ENCODE measurements at regions not wholly inside any gene's neighbourhood (a gene's known extent, or its start where the extent isn't known, plus 50 kb on each side); places are given as distances from the start of the nearest gene placed in this dataset.

GRCh38 chr10:105770524-105771212, 1129.6 kb downstream of the SORCS3 start:
- DNase-seq (no peak), ATAC-seq (no peak)
- no peak overlapping the region for H3K4me3 Mint-ChIP-seq
- peaks cover 0 to 6% (median 0%) of the 10 kb centered on the region in 9 donors for H3K9me3 Mint-ChIP-seq
- H3K27ac Mint-ChIP-seq = peak overlapping the region in 1 of 10 donors; percentile 39
- POLR2A ChIA-PET = no interaction called here
- peaks cover 0 to 3% (median 1%) of the 10 kb centered on the region in 5 donors for H3K27me3 Mint-ChIP-seq
- H3K4me1 Mint-ChIP-seq = peaks cover 0 to 1% (median 0%) of the 10 kb centered on the region in 4 donors
- H3K36me3 Mint-ChIP-seq = no peaks in the 10 kb centered on the region

- ATAC-seq (no peak), DNase-seq (no peak)
- POLR2A ChIA-PET = no interaction called here
- H3K27ac Mint-ChIP-seq = no peak overlapping the region
- H3K36me3 Mint-ChIP-seq = no peaks in the 10 kb centered on the region
- H3K27me3 Mint-ChIP-seq = peaks cover 0 to 3% (median 1%) of the 10 kb centered on the region in 5 donors
- H3K4me3 Mint-ChIP-seq = no peak overlapping the region
- peaks cover 0 to 7% (median 0%) of the 10 kb centered on the region in 9 donors for H3K9me3 Mint-ChIP-seq
- H3K4me1 Mint-ChIP-seq = peaks cover 0 to 1% (median 0%) of the 10 kb centered on the region in 4 donors
Observed at GRCh38 chr10:105769248-105770184, 1128.4 kb downstream of the SORCS3 start.

- DNase-seq (no peak), ATAC-seq (no peak)
- H3K9me3 Mint-ChIP-seq = peaks cover 0 to 11% (median 4%) of the 10 kb centered on the region in 9 donors
- no peaks in the 10 kb centered on the region for H3K36me3 Mint-ChIP-seq
- H3K27me3 Mint-ChIP-seq = peaks cover 0 to 3% (median 0%) of the 10 kb centered on the region in 5 donors
- H3K27ac Mint-ChIP-seq = no peak overlapping the region
- POLR2A ChIA-PET = no interaction called here
- no peak overlapping the region for H3K4me3 Mint-ChIP-seq
- H3K4me1 Mint-ChIP-seq = peaks cover 0 to 2% (median 0%) of the 10 kb centered on the region in 4 donors
Observed at GRCh38 chr10:105763611-105764010, 1122.5 kb downstream of the SORCS3 start.

GRCh38 chr10:105761576-105762260, 1120.6 kb downstream of the SORCS3 start:
- Mint-ChIP-seq H3K27ac (no peak overlapping the region), H3K36me3 (no peaks in the 10 kb centered on the region), H3K4me3 (no peak overlapping the region), H3K9me3 (peaks cover 0 to 11% (median 4%) of the 10 kb centered on the region in 9 donors), H3K27me3 (peaks cover 0 to 3% (median 0%) of the 10 kb centered on the region in 5 donors), H3K4me1 (peaks cover 0 to 2% (median 0%) of the 10 kb centered on the region in 4 donors)
- ATAC-seq = no peak
- POLR2A ChIA-PET = no interaction called here
- DNase-seq = no peak

GRCh38 chr10:105759669-105760068, 1118.6 kb downstream of the SORCS3 start:
- ATAC-seq (no peak), DNase-seq (no peak)
- Mint-ChIP-seq H3K4me3 (no peak overlapping the region), H3K9me3 (peaks cover 0 to 9% (median 4%) of the 10 kb centered on the region in 9 donors), H3K4me1 (peaks cover 0 to 2% (median 0%) of the 10 kb centered on the region in 4 donors), H3K27me3 (no peaks in the 10 kb centered on the region), H3K27ac (no peak overlapping the region), H3K36me3 (no peaks in the 10 kb centered on the region)
- POLR2A ChIA-PET = no interaction called here

GRCh38 chr10:105758209-105758998, 1117.3 kb downstream of the SORCS3 start:
- Mint-ChIP-seq H3K4me1 (peaks cover 0 to under 1% (median 0%) of the 10 kb centered on the region in 4 donors), H3K27me3 (no peaks in the 10 kb centered on the region), H3K4me3 (no peak overlapping the region), H3K27ac (no peak overlapping the region), H3K36me3 (no peaks in the 10 kb centered on the region), H3K9me3 (peaks cover 0 to 5% (median 2%) of the 10 kb centered on the region in 9 donors)
- ATAC-seq (no peak), DNase-seq (no peak)
- POLR2A ChIA-PET = no interaction called here

- POLR2A ChIA-PET = no interaction called here
- no peaks in the 10 kb centered on the region for H3K4me1 Mint-ChIP-seq
Observed at GRCh38 chr10:105757302-105757701, 1116.2 kb downstream of the SORCS3 start.

GRCh38 chr10:105756386-105756785, 1115.3 kb downstream of the SORCS3 start:
- Mint-ChIP-seq H3K9me3 (peaks cover 0 to 4% (median 0%) of the 10 kb centered on the region in 9 donors), H3K4me1 (no peaks in the 10 kb centered on the region), H3K4me3 (no peak overlapping the region), H3K27ac (no peak overlapping the region), H3K27me3 (no peaks in the 10 kb centered on the region), H3K36me3 (no peaks in the 10 kb centered on the region)
- DNase-seq = no peak
- POLR2A ChIA-PET = no interaction called here
- ATAC-seq = no peak

More at GRCh38 chr10:105757302-105757701, 1116.2 kb downstream of the SORCS3 start:
- Mint-ChIP-seq H3K27me3 (no peaks in the 10 kb centered on the region), H3K27ac (no peak overlapping the region), H3K9me3 (peaks cover 0 to 5% (median 0%) of the 10 kb centered on the region in 9 donors), H3K4me3 (no peak overlapping the region), H3K36me3 (no peaks in the 10 kb centered on the region)
- ATAC-seq (no peak), DNase-seq (no peak)

GRCh38 chr10:105751688-105752087, 1110.6 kb downstream of the SORCS3 start:
- ATAC-seq (no peak), DNase-seq (no peak)
- POLR2A ChIA-PET = no interaction called here
- no peak overlapping the region for H3K27ac Mint-ChIP-seq
- H3K9me3 Mint-ChIP-seq = peaks cover 0 to 2% (median 0%) of the 10 kb centered on the region in 9 donors
- H3K27me3 Mint-ChIP-seq = no peaks in the 10 kb centered on the region
- no peak overlapping the region for H3K4me3 Mint-ChIP-seq
- H3K36me3 Mint-ChIP-seq = no peaks in the 10 kb centered on the region
- H3K4me1 Mint-ChIP-seq = no peaks in the 10 kb centered on the region

GRCh38 chr10:105745596-105746148, 1104.6 kb downstream of the SORCS3 start:
- no peaks in the 10 kb centered on the region for H3K36me3 Mint-ChIP-seq
- POLR2A ChIA-PET = no interaction called here
- no peak overlapping the region for H3K4me3 Mint-ChIP-seq
- no peaks in the 10 kb centered on the region for H3K4me1 Mint-ChIP-seq
- no peaks in the 10 kb centered on the region for H3K27me3 Mint-ChIP-seq
- DNase-seq (no peak), ATAC-seq (no peak)
- no peak overlapping the region for H3K27ac Mint-ChIP-seq
- peaks cover 0 to 10% (median 3%) of the 10 kb centered on the region in 9 donors for H3K9me3 Mint-ChIP-seq

GRCh38 chr10:105743343-105744056, 1102.4 kb downstream of the SORCS3 start:
- no peak overlapping the region for H3K4me3 Mint-ChIP-seq
- H3K9me3 Mint-ChIP-seq = peaks cover 0 to 10% (median 3%) of the 10 kb centered on the region in 9 donors
- no peaks in the 10 kb centered on the region for H3K27me3 Mint-ChIP-seq
- POLR2A ChIA-PET = no interaction called here
- H3K27ac Mint-ChIP-seq = no peak overlapping the region
- ATAC-seq (no peak), DNase-seq (no peak)
- no peaks in the 10 kb centered on the region for H3K36me3 Mint-ChIP-seq
- no peaks in the 10 kb centered on the region for H3K4me1 Mint-ChIP-seq
